HG03060 (cell line): ENCODE measurements at regions not wholly inside any gene's neighbourhood (a gene's known extent, or its start where the extent isn't known, plus 50 kb on each side); places are given as distances from the start of the nearest gene placed in this dataset.

Experiments used
- ATAC-seq: cut with Tn5 transposase; IDR thresholded peaks from one replicate; pipeline ENCODE4 v1.9.1; 2021; ENCODE audit warnings: low read depth, moderate number of reproducible peaks; ENCODE audit not compliant: unreplicated experiment

DNA sequence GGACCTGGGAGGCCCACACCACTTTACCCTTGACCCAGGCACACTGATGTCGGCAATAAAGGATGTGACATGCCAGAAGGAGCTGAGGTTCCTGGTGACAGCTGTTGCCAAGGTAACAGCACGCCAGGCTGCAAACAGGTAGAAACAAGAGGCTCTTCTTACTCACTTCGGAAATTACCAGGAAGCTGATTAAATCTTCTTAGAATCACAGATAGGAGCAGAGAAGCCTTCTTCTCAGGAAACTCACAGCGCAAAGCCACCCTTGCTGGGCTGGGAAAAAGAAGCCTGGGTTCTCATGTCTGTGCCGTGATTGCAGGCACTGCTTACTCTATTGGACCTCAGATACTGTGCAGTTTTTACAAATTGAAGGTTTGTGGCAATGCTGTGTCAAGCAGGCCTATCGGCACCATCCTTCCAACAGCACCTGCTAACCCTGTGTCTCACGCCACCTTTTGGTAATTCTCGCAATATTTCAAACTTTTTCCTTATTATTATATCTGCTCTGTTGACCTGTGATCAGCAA is 61.0 kb upstream of the TAF1B start:
- no peak for ATAC-seq

- ATAC-seq = no peak
Observed at GRCh38 chr2:9789371-9789770, 53.9 kb upstream of the TAF1B start.

GRCh38 chr2:9790702-9791225 is 52.5 kb upstream of the TAF1B start:
- no peak for ATAC-seq

DNA sequence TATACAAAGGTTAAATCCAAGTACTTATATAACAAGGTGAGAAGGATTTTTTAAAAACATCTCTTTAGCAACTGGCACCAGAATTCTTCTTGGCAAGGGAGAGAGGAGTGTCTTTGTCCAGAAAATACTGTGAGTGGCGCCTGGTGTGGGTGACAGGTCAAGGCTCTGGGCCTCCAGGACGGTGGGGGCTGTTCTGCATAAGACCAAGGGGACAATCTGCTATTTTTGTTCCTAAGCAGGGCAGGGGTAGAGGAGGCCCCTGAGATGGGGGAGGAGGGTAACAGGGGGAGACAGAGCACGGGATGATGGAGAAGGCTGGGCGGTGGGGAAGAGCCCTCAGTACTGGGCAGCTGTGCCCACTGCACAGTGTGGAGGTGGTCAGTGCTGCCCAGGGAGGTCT is 51.6 kb upstream of the TAF1B start:
- ATAC-seq = no peak

- no peak for ATAC-seq
Observed at GRCh38 chr2:9793156-9793917, 49.9 kb upstream of the TAF1B start.
